PFSK-1 (cell line): ENCODE measurements at regions not wholly inside any gene's neighbourhood (a gene's known extent, or its start where the extent isn't known, plus 50 kb on each side); places are given as distances from the start of the nearest gene placed in this dataset.

Experiments used
- POLR2AphosphoS5 ChIP-seq: IDR thresholded peaks from 2 replicates; pipeline ENCODE4 v1.6.1; 2012; ENCODE audit warnings: low read depth, mild to moderate bottlenecking, control low read depth, low read length, moderate library complexity
- TAF1 ChIP-seq: IDR thresholded peaks from 2 replicates; pipeline ENCODE4 v1.6.1; 2012; ENCODE audit warnings: low read length, control low read depth, borderline replicate concordance; ENCODE audit not compliant: insufficient read depth
- TF ChIP-seq, protein P1 (sequence below), 2 experiments: IDR thresholded peaks; 2 replicates each; pipeline versions ENCODE4 v1.6.1 to v1.8.0; 2011 to 2012; ENCODE audit warnings: low read depth in 2 of 2, low read length in 2 of 2, control low read depth in 1 of 2, inconsistent platforms in 1 of 2, mild to moderate bottlenecking in 1 of 2, moderate library complexity in 1 of 2; ENCODE audit not compliant: insufficient read depth in 1 of 2

DNA sequence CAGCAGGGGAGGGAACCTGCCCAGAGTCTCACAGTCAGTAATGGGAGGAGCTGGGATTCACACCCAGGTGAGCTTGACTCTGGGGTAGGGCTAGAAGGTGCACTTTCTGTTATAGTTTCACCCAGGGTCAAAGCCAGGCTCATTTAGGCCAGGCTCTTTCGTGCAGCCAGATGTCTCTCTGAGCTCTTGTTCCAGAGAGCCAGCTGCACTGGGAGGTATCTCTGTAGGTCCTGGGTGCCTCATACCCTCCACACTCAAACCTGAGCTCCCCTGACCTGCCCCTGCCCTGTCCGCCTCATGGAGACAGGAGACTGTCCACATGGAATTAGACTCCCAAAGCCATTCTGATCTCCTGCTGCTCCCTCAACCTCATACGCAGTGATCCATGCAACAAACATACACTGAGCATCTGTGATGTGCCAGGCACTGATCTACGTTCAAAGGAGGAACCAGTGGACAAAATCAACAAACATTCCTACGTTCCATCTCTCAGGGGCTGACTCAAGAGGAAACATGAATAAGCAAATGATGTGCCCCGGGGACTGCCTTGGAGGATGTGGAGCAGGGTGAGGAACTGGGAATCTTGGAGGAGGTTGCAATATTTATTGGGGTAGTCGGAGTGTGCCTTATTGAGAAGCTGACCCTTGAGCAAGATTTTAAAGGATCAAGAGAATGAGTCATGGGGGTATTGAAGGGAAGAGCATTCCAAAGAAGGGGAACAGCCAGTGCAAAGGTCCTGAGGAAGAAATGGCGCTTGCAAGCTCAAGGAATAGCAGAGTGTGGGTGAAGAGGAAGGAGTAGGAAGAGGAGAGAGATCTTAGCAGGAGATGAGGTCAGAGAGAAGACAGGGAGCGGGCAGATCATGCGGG lies 71.3 kb upstream of the TOX2 start:
- TF ChIP-seq POLR2AphosphoS5, result no peak
- no peak for TF ChIP-seq TAF1
- TF ChIP-seq, protein P1, sequence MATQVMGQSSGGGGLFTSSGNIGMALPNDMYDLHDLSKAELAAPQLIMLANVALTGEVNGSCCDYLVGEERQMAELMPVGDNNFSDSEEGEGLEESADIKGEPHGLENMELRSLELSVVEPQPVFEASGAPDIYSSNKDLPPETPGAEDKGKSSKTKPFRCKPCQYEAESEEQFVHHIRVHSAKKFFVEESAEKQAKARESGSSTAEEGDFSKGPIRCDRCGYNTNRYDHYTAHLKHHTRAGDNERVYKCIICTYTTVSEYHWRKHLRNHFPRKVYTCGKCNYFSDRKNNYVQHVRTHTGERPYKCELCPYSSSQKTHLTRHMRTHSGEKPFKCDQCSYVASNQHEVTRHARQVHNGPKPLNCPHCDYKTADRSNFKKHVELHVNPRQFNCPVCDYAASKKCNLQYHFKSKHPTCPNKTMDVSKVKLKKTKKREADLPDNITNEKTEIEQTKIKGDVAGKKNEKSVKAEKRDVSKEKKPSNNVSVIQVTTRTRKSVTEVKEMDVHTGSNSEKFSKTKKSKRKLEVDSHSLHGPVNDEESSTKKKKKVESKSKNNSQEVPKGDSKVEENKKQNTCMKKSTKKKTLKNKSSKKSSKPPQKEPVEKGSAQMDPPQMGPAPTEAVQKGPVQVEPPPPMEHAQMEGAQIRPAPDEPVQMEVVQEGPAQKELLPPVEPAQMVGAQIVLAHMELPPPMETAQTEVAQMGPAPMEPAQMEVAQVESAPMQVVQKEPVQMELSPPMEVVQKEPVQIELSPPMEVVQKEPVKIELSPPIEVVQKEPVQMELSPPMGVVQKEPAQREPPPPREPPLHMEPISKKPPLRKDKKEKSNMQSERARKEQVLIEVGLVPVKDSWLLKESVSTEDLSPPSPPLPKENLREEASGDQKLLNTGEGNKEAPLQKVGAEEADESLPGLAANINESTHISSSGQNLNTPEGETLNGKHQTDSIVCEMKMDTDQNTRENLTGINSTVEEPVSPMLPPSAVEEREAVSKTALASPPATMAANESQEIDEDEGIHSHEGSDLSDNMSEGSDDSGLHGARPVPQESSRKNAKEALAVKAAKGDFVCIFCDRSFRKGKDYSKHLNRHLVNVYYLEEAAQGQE (IDR thresholded peaks at IDR 0.05; ENCODE audit: insufficient read depth in 1 of 2, low read depth in 2 of 2, low read length in 2 of 2), result no peak
